Stomach (tissue), 8 donors: ENCODE measurements at regions not wholly inside any gene's neighbourhood (a gene's known extent, or its start where the extent isn't known, plus 50 kb on each side); places are given as distances from the start of the nearest gene placed in this dataset.

Experiments used
- DNase-seq, 2 donors: peaks; one replicate each; pipeline versions ENCODE4 v3.0.0 to v3.0.0-alpha.2; 2013 to 2019
- H3K27ac ChIP-seq, 5 donors: fragments of 200-600 bp in 4 of 5; sonication (generic) in 4 of 5; one replicate each; pipeline ENCODE4 v1.5.1; 2013 to 2019; ENCODE audit warnings: mild to moderate bottlenecking in 1 of 5, moderate library complexity in 1 of 5
- H3K27me3 ChIP-seq, 3 donors: fragments of 200-600 bp; sonication (generic); one replicate each; pipeline ENCODE4 v1.5.1; 2017 to 2019; ENCODE audit warnings: mixed run types in 1 of 3
- H3K36me3 ChIP-seq, 4 donors: fragments of 200-600 bp; sonication (generic); 1 replicate in 3 of 4; 2 replicates in 1 of 4; pipeline ENCODE4 v1.5.1; 2016 to 2019
- H3K4me1 ChIP-seq, 4 donors: fragments of 200-600 bp; sonication (generic); one replicate each; pipeline ENCODE4 v1.5.1; 2016 to 2019
- H3K4me3 ChIP-seq, 4 donors: fragments of 200-600 bp; sonication (generic) in 3 of 4; one replicate each; pipeline ENCODE4 v1.5.1; 2016 to 2019; ENCODE audit warnings: mild to moderate bottlenecking in 1 of 4
- H3K9me3 ChIP-seq, 4 donors: fragments of 200-600 bp; sonication (generic); one replicate each; pipeline ENCODE4 v1.5.1; 2016 to 2019
- CTCF ChIP-seq, 7 experiments: fragments of 450-650 bp in 4 of 7; fragments of 200-600 bp in 3 of 7; sonication (generic) in 3 of 7; IDR thresholded peaks; one replicate each; pipeline ENCODE4 v1.5.1; 2016 to 2019; ENCODE audit warnings: antibody characterized with exemption in 7 of 7, control low read depth in 2 of 7, mild to moderate bottlenecking in 1 of 7
- EP300 ChIP-seq: sonication (generic); formaldehyde crosslinking; IDR thresholded peaks from one replicate; pipeline ENCODE4 v1.6.1; 2017; ENCODE audit warnings: antibody characterized with exemption
- POLR2A ChIP-seq, 4 donors: fragments of 450-650 bp; IDR thresholded peaks; one replicate each; pipeline ENCODE4 v1.6.1; 2016; ENCODE audit warnings: antibody characterized with exemption in 4 of 4, control low read depth in 2 of 4, mild to moderate bottlenecking in 1 of 4, moderate library complexity in 1 of 4
- POLR2AphosphoS5 ChIP-seq, 3 donors: sonication (generic); formaldehyde crosslinking; IDR thresholded peaks; one replicate each; pipeline ENCODE4 v1.6.1; 2016; ENCODE audit warnings: antibody characterized with exemption in 3 of 3
- WGBS, 5 donors: extraction: QIAGEN DNeasy Blood & Tissue Kit in 3 of 5; methylation state at CpG; one replicate each; pipeline versions ENCODE4 v1.1.5 to v1.1.7; 2013 to 2018; 5-methylcytosine and 5-hydroxymethylcytosine counted together
- intact Hi-C: fragments of 100-400 bp; cut with DNase I; formaldehyde crosslinking; loops from one replicate; pipeline ENCODE4 v1.15.1; 2023; ENCODE audit warnings: low total_unique reads
- donor health status: healthy with polysubstance abuse.
- donor health status: Bipolar disorder and iron deficiency.
- donor health status: healthy.

GRCh38 chr10:8180360-8181109 is 126.0 kb downstream of the GATA3 start:
- WGBS, 5 donors, result 78 to 89% (median 83%) methylated on average over 9 of the region's 9 CpGs

DNA sequence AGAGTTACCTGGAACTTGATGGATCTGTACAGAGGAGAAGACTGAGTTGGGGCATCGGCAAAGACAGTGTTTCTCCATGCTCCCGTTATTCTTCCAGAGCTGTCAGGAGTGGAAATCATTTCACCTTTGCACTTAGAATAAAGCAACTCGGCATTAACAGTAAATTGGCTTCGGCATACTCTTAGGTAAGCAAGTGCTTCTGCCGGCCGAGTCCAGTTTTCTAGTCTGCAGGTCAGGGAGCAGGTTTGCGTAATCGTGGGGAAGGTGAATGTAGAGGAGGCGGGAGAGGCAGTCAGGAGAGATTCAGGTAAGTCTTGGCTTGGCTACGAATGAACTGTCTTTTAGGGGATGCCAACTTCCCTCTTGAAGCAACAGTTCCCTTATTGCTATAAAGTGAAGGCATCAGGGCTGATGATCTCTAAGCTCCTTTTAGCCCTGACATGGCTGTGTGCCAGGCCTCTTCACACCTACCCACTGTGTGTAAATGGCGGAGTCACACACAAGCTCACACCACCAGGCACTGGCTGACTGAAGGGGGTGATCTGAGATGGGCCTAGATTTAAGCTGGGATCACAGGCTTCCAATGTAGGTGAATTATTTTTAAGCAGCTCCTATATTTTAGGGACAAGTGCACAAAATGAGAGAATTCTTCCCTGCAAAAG is 127.1 kb downstream of the GATA3 start:
- intact Hi-C loops, result no loop called here
- WGBS, 5 donors, result 55 to 72% (median 71%) methylated on average over 11 of the region's 11 CpGs
- Histone ChIP-seq H3K4me1 (peaks cover 0 to 6% (median 0%) of the 10 kb centered on the region in 4 donors), H3K27me3 (no peaks in the 10 kb centered on the region), H3K9me3 (peaks cover 0 to 3% (median 0%) of the 10 kb centered on the region in 4 donors), H3K27ac (no peak overlapping the region), H3K36me3 (no peaks in the 10 kb centered on the region), H3K4me3 (no peak overlapping the region)
- DNase-seq, result no peak
- no peak for TF ChIP-seq EP300
- no peak for TF ChIP-seq POLR2AphosphoS5 (IDR thresholded peaks at IDR 0.05)
- TF ChIP-seq CTCF (IDR thresholded peaks at IDR 0.05), result no peak
- TF ChIP-seq POLR2A (IDR thresholded peaks at IDR 0.05), result no peak

More at GRCh38 chr10:8180360-8181109, 126.0 kb downstream of the GATA3 start:
- Histone ChIP-seq H3K27ac (no peak overlapping the region), H3K36me3 (no peaks in the 10 kb centered on the region), H3K4me1 (peaks cover 0 to 6% (median 0%) of the 10 kb centered on the region in 4 donors), H3K4me3 (no peak overlapping the region), H3K9me3 (peaks cover 0 to 3% (median 0%) of the 10 kb centered on the region in 4 donors), H3K27me3 (no peaks in the 10 kb centered on the region)
- DNase-seq, result no peak
- TF ChIP-seq EP300 (no peak), CTCF (IDR thresholded peaks at IDR 0.05) (no peak), POLR2AphosphoS5 (IDR thresholded peaks at IDR 0.05) (no peak), POLR2A (IDR thresholded peaks at IDR 0.05) (no peak)
- intact Hi-C loops, result no loop called here

DNA sequence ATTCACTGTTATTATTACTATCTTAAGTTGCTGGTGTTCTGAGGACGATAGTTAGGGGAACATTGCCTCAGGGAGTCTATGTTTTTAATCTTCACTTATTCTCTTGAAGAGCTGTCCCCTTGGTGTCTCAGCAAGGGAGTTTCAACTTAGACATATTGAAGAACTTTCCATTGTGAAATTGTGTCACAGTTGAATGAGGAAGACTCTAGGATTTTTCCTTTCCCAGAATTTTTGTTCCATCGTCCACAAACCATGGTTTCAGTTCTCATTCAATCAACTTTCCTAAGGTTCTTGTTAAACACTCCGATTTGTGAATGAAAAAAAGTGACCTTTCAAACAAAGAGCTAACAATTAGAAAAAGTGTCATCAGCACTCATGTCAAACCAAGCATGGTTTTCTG is 128.3 kb downstream of the GATA3 start:
- WGBS, 5 donors, result 59 to 88% (median 70%) methylated on average over 3 of the region's 3 CpGs
- intact Hi-C loops, result no loop called here
- TF ChIP-seq CTCF (IDR thresholded peaks at IDR 0.05), result no peak
- no peak for TF ChIP-seq POLR2A (IDR thresholded peaks at IDR 0.05)
- TF ChIP-seq EP300, result no peak
- no peak for TF ChIP-seq POLR2AphosphoS5 (IDR thresholded peaks at IDR 0.05)
- no peak for DNase-seq
- Histone ChIP-seq H3K9me3 (peaks cover 0 to 3% (median 0%) of the 10 kb centered on the region in 4 donors), H3K4me1 (peaks cover 0 to 6% (median 0%) of the 10 kb centered on the region in 4 donors), H3K36me3 (no peaks in the 10 kb centered on the region), H3K4me3 (no peak overlapping the region), H3K27me3 (no peaks in the 10 kb centered on the region), H3K27ac (no peak overlapping the region)

GRCh38 chr10:8183241-8183704 is 128.8 kb downstream of the GATA3 start:
- H3K4me3 ChIP-seq, result no peak overlapping the region
- peaks cover 0 to 3% (median 0%) of the 10 kb centered on the region in 4 donors for H3K9me3 ChIP-seq
- no peaks in the 10 kb centered on the region for H3K36me3 ChIP-seq
- WGBS, 5 donors, result 33 to 45% (median 38%) methylated on average over 5 of the region's 5 CpGs
- TF ChIP-seq CTCF (IDR thresholded peaks at IDR 0.05), result no peak
- TF ChIP-seq POLR2AphosphoS5 (IDR thresholded peaks at IDR 0.05), result no peak
- TF ChIP-seq EP300, result no peak
- no peak for TF ChIP-seq POLR2A (IDR thresholded peaks at IDR 0.05)
- no peak overlapping the region for H3K27ac ChIP-seq
- intact Hi-C loops, result no loop called here
- H3K27me3 ChIP-seq, result peaks cover 0 to under 1% (median 0%) of the 10 kb centered on the region in 3 donors
- H3K4me1 ChIP-seq, result peaks cover 0 to 6% (median 0%) of the 10 kb centered on the region in 4 donors
- DNase-seq, result peak in 1 of 2 donors; percentile 18
